Left lung (tissue), 4 donors: ENCODE measurements at regions not wholly inside any gene's neighbourhood (a gene's known extent, or its start where the extent isn't known, plus 50 kb on each side); places are given as distances from the start of the nearest gene placed in this dataset.

ENCODE experiments used
- ATAC-seq: fragments of 200-7000 bp; cut with Tn5 transposase; one replicate; pipeline ENCODE4 v1.9.1; 2020; ENCODE audit warnings: moderate library complexity
- DNase-seq, 4 donors: peaks; one replicate each; pipeline ENCODE4 v3.0.0-alpha.2; 2013 to 2020
- H3K27ac ChIP-seq, 2 donors: fragments of 200-600 bp; sonication (generic) in 1 of 2; one replicate each; pipeline versions ENCODE4 v1.5.0 to v1.8.0; 2020 to 2021
- H3K27me3 ChIP-seq, 2 donors: fragments of 200-600 bp; sonication (generic) in 1 of 2; one replicate each; pipeline versions ENCODE4 v1.5.0 to v1.8.0; 2020 to 2021
- H3K36me3 ChIP-seq, 2 donors: fragments of 200-600 bp; sonication (generic) in 1 of 2; one replicate each; pipeline versions ENCODE4 v1.5.0 to v1.8.0; 2020 to 2021
- H3K4me1 ChIP-seq, 2 donors: fragments of 200-600 bp; one replicate each; pipeline ENCODE4 v1.8.0; 2021
- H3K4me3 ChIP-seq, 2 donors: fragments of 200-600 bp; sonication (generic) in 1 of 2; one replicate each; pipeline versions ENCODE4 v1.5.0 to v1.8.0; 2020 to 2021; ENCODE audit warnings: mild to moderate bottlenecking in 1 of 2
- H3K9me3 ChIP-seq, 2 donors: fragments of 200-600 bp; sonication (generic) in 1 of 2; one replicate each; pipeline versions ENCODE4 v1.5.0 to v1.8.0; 2020 to 2021
- intact Hi-C, 2 donors: fragments of 100-400 bp; cut with DNase I; formaldehyde crosslinking; loops; one replicate each; pipeline versions ENCODE4 v1.11.2 to v1.14.2; 2022
- TF ChIP-seq, protein P1 (sequence below), 2 donors: fragments of 200-600 bp; sonication (generic) in 1 of 2; IDR thresholded peaks; one replicate each; pipeline versions ENCODE4 v1.5.0 to v1.8.0; 2021; ENCODE audit warnings: antibody characterized with exemption in 2 of 2
- donor health status: DM: no; HTN: yes; CAD: no.
- donor health status: DM: no; HTN: no; CAD: no.

DNA sequence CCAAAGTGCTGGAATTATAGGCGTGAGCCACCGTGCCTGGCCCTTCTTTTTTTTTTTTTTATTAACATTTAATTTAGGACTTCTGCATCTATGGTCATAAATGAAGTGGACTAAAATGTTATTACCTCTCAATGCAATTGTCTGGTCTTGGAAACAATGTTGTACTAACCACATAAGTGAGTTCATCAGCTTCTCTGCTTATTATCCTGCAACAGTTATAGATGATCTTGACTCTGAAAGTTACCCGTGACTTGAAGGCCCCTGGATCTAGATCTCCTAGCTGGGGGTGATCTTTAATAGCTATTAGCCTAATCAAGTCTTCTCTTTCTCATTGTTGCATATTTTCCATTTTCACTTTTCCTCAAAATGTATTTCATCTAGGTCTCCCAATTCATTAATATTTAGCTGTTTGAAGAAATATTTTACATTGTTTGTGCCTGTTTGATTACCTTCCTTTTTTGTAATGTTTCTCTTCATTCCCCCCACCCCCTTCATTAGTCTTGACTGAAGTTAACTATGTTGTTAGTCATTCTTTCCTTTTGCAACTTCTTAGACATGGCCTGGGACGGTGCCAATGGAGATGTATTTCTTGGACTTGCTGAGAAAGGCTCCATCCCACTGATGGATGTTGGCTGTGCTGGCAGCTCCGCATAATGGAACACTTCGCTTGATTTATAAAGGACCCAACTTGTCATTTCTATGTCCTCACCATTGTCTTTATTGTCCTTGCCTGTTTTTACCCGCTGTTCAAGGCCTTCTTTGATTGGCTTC is 141.6 kb upstream of the RIOK3 start:
- no peaks in the 10 kb centered on the region for H3K9me3 ChIP-seq
- H3K4me3 ChIP-seq: no peak overlapping the region
- intact Hi-C loops: no loop called here
- ATAC-seq (peak; percentile 49), DNase-seq (peak in 2 of 4 donors; percentile 60 to 62)
- TF ChIP-seq, protein P1, sequence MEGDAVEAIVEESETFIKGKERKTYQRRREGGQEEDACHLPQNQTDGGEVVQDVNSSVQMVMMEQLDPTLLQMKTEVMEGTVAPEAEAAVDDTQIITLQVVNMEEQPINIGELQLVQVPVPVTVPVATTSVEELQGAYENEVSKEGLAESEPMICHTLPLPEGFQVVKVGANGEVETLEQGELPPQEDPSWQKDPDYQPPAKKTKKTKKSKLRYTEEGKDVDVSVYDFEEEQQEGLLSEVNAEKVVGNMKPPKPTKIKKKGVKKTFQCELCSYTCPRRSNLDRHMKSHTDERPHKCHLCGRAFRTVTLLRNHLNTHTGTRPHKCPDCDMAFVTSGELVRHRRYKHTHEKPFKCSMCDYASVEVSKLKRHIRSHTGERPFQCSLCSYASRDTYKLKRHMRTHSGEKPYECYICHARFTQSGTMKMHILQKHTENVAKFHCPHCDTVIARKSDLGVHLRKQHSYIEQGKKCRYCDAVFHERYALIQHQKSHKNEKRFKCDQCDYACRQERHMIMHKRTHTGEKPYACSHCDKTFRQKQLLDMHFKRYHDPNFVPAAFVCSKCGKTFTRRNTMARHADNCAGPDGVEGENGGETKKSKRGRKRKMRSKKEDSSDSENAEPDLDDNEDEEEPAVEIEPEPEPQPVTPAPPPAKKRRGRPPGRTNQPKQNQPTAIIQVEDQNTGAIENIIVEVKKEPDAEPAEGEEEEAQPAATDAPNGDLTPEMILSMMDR (IDR thresholded peaks at IDR 0.05): no peak
- H3K27me3 ChIP-seq: no peaks in the 10 kb centered on the region
- peak overlapping the region; percentile 37 to 48 for H3K27ac ChIP-seq
- no peaks in the 10 kb centered on the region for H3K36me3 ChIP-seq
- peaks cover 7 to 15% of the 10 kb centered on the region in 2 donors for H3K4me1 ChIP-seq

GRCh38 chr18:23313379-23313778 is 139.7 kb upstream of the RIOK3 start:
- intact Hi-C loops: no loop called here
- H3K36me3 ChIP-seq: no peaks in the 10 kb centered on the region
- DNase-seq (no peak), ATAC-seq (no peak)
- peaks cover 7 to 15% of the 10 kb centered on the region in 2 donors for H3K4me1 ChIP-seq
- no peaks in the 10 kb centered on the region for H3K27me3 ChIP-seq
- H3K27ac ChIP-seq: no peak overlapping the region
- H3K4me3 ChIP-seq: no peak overlapping the region
- H3K9me3 ChIP-seq: no peaks in the 10 kb centered on the region
- TF ChIP-seq, protein P1 (IDR thresholded peaks at IDR 0.05): no peak

DNA sequence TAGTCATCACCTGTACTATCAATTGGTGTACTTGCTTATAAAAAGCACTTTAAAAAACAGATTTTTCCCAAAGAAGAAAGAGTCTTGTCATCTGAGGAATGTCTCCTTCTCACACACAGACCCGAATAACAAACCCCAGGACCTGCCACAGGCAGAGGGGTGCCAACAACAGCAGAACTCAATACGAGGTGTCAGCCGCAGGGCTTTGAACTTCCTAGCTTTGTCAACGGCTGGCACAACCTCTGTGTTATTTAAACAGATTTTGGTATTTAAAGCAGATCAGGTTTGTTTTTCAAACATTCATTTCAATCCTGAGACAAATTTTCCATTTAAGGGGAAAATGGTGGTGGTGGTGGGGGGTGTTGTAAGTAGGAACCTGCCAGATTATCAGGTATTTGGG is 138.4 kb upstream of the RIOK3 start:
- H3K27ac ChIP-seq: no peak overlapping the region
- intact Hi-C loops: no loop called here
- DNase-seq (no peak), ATAC-seq (no peak)
- TF ChIP-seq, protein P1 (IDR thresholded peaks at IDR 0.05): no peak
- H3K4me3 ChIP-seq: no peak overlapping the region
- no peaks in the 10 kb centered on the region for H3K36me3 ChIP-seq
- no peaks in the 10 kb centered on the region for H3K27me3 ChIP-seq
- H3K4me1 ChIP-seq: peaks cover 7 to 15% of the 10 kb centered on the region in 2 donors
- H3K9me3 ChIP-seq: no peaks in the 10 kb centered on the region

GRCh38 chr18:23316316-23316715 is 136.8 kb upstream of the RIOK3 start:
- H3K4me3 ChIP-seq: no peak overlapping the region
- ATAC-seq (no peak), DNase-seq (no peak)
- peaks cover 7 to 14% of the 10 kb centered on the region in 2 donors for H3K4me1 ChIP-seq
- H3K36me3 ChIP-seq: no peaks in the 10 kb centered on the region
- TF ChIP-seq, protein P1 (IDR thresholded peaks at IDR 0.05): no peak
- no peaks in the 10 kb centered on the region for H3K27me3 ChIP-seq
- H3K27ac ChIP-seq: no peak overlapping the region
- intact Hi-C loops: no loop called here
- no peaks in the 10 kb centered on the region for H3K9me3 ChIP-seq

GRCh38 chr18:23316988-23317387 is 136.1 kb upstream of the RIOK3 start:
- H3K9me3 ChIP-seq: no peaks in the 10 kb centered on the region
- TF ChIP-seq, protein P1 (IDR thresholded peaks at IDR 0.05): no peak
- H3K4me1 ChIP-seq: peaks cover 4 to 8% of the 10 kb centered on the region in 2 donors
- no peak overlapping the region for H3K4me3 ChIP-seq
- H3K27ac ChIP-seq: no peak overlapping the region
- no peak for DNase-seq
- intact Hi-C loops: no loop called here
- H3K36me3 ChIP-seq: no peaks in the 10 kb centered on the region
- H3K27me3 ChIP-seq: no peaks in the 10 kb centered on the region
- no peak for ATAC-seq
